SK-N-SH treated with all-trans-retinoic acid at 6 μM for 48 hours (cell line): ENCODE measurements at regions not wholly inside any gene's neighbourhood (a gene's known extent, or its start where the extent isn't known, plus 50 kb on each side); places are given as distances from the start of the nearest gene placed in this dataset.
A peak's percentile ranks its signal among the peaks of the same experiment; 100 is the strongest.

Source experiments
- ATAC-seq: fragments of 200-7000 bp; cut with Tn5 transposase; 3 replicates; pipeline ENCODE4 v1.9.1; 2020; ENCODE audit warnings: mild to moderate bottlenecking, moderate library complexity
- ARNTL ChIP-seq: fragments of 450-650 bp; formaldehyde crosslinking; IDR thresholded peaks from 2 replicates; pipeline ENCODE4 v1.5.0; 2020; ENCODE audit warnings: low read depth, mild to moderate bottlenecking, moderate library complexity, borderline replicate concordance
- BACH2 ChIP-seq: fragments of 250-450 bp; sonication (Bioruptor Pico); IDR thresholded peaks from 2 replicates; pipeline ENCODE4 v1.9.0; 2021; ENCODE audit warnings: mild to moderate bottlenecking, borderline replicate concordance
- CREB5 ChIP-seq: fragments of 250-450 bp; sonication (Bioruptor Pico); IDR thresholded peaks from 2 replicates; pipeline ENCODE4 v1.5.1; 2020; ENCODE audit warnings: low read depth, mild to moderate bottlenecking, moderate library complexity
- ESRRG ChIP-seq: fragments of 250-450 bp; sonication (Bioruptor Pico); IDR thresholded peaks from 2 replicates; pipeline ENCODE4 v1.6.1; 2021; ENCODE audit warnings: mild to moderate bottlenecking
- GLIS3 ChIP-seq: fragments of 250-450 bp; sonication (Bioruptor Pico); IDR thresholded peaks from 2 replicates; pipeline ENCODE4 v1.5.0; 2020; ENCODE audit warnings: mild to moderate bottlenecking, moderate library complexity
- ISL1 ChIP-seq: fragments of 250-450 bp; sonication (Bioruptor Pico); IDR thresholded peaks from 2 replicates; pipeline ENCODE4 v2.1.2; 2022; ENCODE audit warnings: mild to moderate bottlenecking, moderate library complexity
- OSR1 ChIP-seq: fragments of 250-450 bp; sonication (Bioruptor Pico); IDR thresholded peaks from 2 replicates; pipeline ENCODE4 v1.8.0; 2022; ENCODE audit warnings: moderate library complexity, mild to moderate bottlenecking, inconsistent platforms
- PATZ1 ChIP-seq: fragments of 250-450 bp; sonication (Bioruptor Pico); IDR thresholded peaks from 2 replicates; pipeline ENCODE4 v1.8.0; 2020; ENCODE audit warnings: mild to moderate bottlenecking, moderate library complexity, borderline replicate concordance
- POU6F1 ChIP-seq: fragments of 250-450 bp; sonication (Bioruptor Pico); IDR thresholded peaks from 2 replicates; pipeline ENCODE4 v1.8.0; 2021; ENCODE audit warnings: low read depth, mild to moderate bottlenecking, moderate library complexity, borderline replicate concordance
- PPARA ChIP-seq: fragments of 250-450 bp; sonication (Bioruptor Pico); IDR thresholded peaks from 2 replicates; pipeline ENCODE4 v1.5.0; 2020; ENCODE audit warnings: mild to moderate bottlenecking, borderline replicate concordance
- RARB ChIP-seq: fragments of 250-450 bp; sonication (Bioruptor Pico); IDR thresholded peaks from 2 replicates; pipeline ENCODE4 v1.8.0; 2021; ENCODE audit warnings: mild to moderate bottlenecking, moderate library complexity
- SNAI2 ChIP-seq: fragments of 250-450 bp; sonication (Bioruptor Pico); IDR thresholded peaks from 2 replicates; pipeline ENCODE4 v1.5.0; 2020; ENCODE audit warnings: mild to moderate bottlenecking, moderate library complexity
- TCF4 ChIP-seq: fragments of 250-450 bp; sonication (Bioruptor Pico); IDR thresholded peaks from 2 replicates; pipeline ENCODE4 v1.8.0; 2021; ENCODE audit warnings: mild to moderate bottlenecking, moderate library complexity, borderline replicate concordance
- TOX ChIP-seq: fragments of 250-450 bp; sonication (Bioruptor Pico); IDR thresholded peaks from 2 replicates; pipeline ENCODE4 v1.8.0; 2021; ENCODE audit warnings: mild to moderate bottlenecking, moderate library complexity, borderline replicate concordance
- TSHZ2 ChIP-seq: fragments of 250-450 bp; sonication (Bioruptor Pico); IDR thresholded peaks from 2 replicates; pipeline ENCODE4 v1.5.0; 2020; ENCODE audit warnings: mild to moderate bottlenecking, moderate library complexity
- ZC3H10 ChIP-seq: fragments of 250-450 bp; sonication (Bioruptor Pico); IDR thresholded peaks from 2 replicates; pipeline ENCODE4 v1.5.1; 2021; ENCODE audit warnings: mild to moderate bottlenecking, moderate library complexity
- ZFP3 ChIP-seq: fragments of 250-450 bp; sonication (Bioruptor Pico); IDR thresholded peaks from 2 replicates; pipeline ENCODE4 v1.5.0; 2020; ENCODE audit warnings: mild to moderate bottlenecking, moderate library complexity
- ZFP30 ChIP-seq: fragments of 450-650 bp; formaldehyde crosslinking; IDR thresholded peaks from 2 replicates; pipeline ENCODE4 v1.5.0; 2022; ENCODE audit warnings: mild to moderate bottlenecking, moderate library complexity
- ZNF565 ChIP-seq: fragments of 450-650 bp; formaldehyde crosslinking; conservative IDR thresholded peaks from 2 replicates; pipeline ENCODE4 v1.5.0; 2020; ENCODE audit warnings: low read depth, mild to moderate bottlenecking, moderate library complexity
- ZNF70 ChIP-seq: fragments of 450-650 bp; formaldehyde crosslinking; IDR thresholded peaks from 2 replicates; pipeline ENCODE4 v1.5.0; 2020; ENCODE audit warnings: mild to moderate bottlenecking, moderate library complexity
- ZNF8 ChIP-seq: fragments of 450-650 bp; formaldehyde crosslinking; IDR thresholded peaks from 2 replicates; pipeline ENCODE4 v1.5.0; 2020; ENCODE audit warnings: mild to moderate bottlenecking, moderate library complexity

DNA sequence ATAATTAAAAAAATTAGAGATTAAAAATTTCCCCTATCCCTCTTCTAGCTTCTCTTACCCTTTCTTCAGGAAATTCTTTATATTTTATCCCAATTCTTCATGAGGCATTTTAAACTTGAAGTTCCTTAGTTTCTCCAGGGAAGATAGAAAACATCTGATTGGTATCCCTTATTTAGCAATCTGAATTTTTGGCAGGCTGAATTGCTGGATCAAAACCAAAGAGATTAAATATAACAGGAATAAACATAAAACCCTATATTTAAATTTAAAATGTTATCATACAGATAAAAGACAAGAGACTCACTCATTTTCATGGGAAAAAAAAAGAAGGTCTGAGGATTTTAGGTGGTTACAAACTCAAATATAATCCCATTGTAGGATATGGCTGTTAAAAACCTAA, 204.2 kb downstream of the CHRM3 start:
- no peak for ATAC-seq

GRCh38 chr1:239593527-239593926, 207.2 kb downstream of the CHRM3 start:
- TF ChIP-seq GLIS3 (CRISPR knock-in tag) = 0 out of 2 replicates have a peak, but pooled peaks have one; percentile 16
- no peak for TF ChIP-seq SNAI2 (CRISPR knock-in tag)
- no peak for ATAC-seq

More for the DNA sequence above, 204.2 kb downstream of the CHRM3 start:
- TF ChIP-seq BACH2 (no peak), OSR1 (CRISPR knock-in tag) (no peak), ARNTL (no peak), SNAI2 (CRISPR knock-in tag) (no peak), TSHZ2 (CRISPR knock-in tag) (no peak), ZNF70 (CRISPR knock-in tag) (no peak), RARB (CRISPR knock-in tag) (no peak), ZFP3 (CRISPR knock-in tag) (no peak), PATZ1 (CRISPR knock-in tag) (no peak), CREB5 (CRISPR knock-in tag) (no peak)

- no peak for TF ChIP-seq PPARA (CRISPR knock-in tag)
- no peak for TF ChIP-seq TCF4 (CRISPR knock-in tag)
- no peak for TF ChIP-seq PATZ1 (CRISPR knock-in tag)
- no peak for TF ChIP-seq ZNF565 (CRISPR knock-in tag)
- TF ChIP-seq ESRRG (CRISPR knock-in tag) = no peak
- TF ChIP-seq BACH2 = no peak
- TF ChIP-seq ZNF8 = no peak
- TF ChIP-seq ZNF70 (CRISPR knock-in tag) = no peak
- TF ChIP-seq ZFP3 (CRISPR knock-in tag) = no peak
- no peak for TF ChIP-seq ZFP30 (CRISPR knock-in tag)
- TF ChIP-seq POU6F1 (CRISPR knock-in tag) = no peak
- TF ChIP-seq ISL1 (CRISPR knock-in tag) = no peak
- no peak for TF ChIP-seq CREB5 (CRISPR knock-in tag)
- no peak for TF ChIP-seq OSR1 (CRISPR knock-in tag)
- TF ChIP-seq ZC3H10 (CRISPR knock-in tag) = no peak
- TF ChIP-seq TSHZ2 (CRISPR knock-in tag) = no peak
- TF ChIP-seq GLIS3 (CRISPR knock-in tag) = no peak
- TF ChIP-seq TOX (CRISPR knock-in tag) = no peak
- TF ChIP-seq, all 23 proteins: peak for 0
Observed at GRCh38 chr1:239600588-239600987, 214.2 kb downstream of the CHRM3 start.

More at GRCh38 chr1:239600588-239600987, 214.2 kb downstream of the CHRM3 start:
- no peak for ATAC-seq
